Stimulated activated CD4-positive, alpha-beta T cell treated with anti-CD3 and anti-CD28 coated beads, Interleukin-1b, Interleukin-23, amount 100 ng/mL, for 4 hours (primary cell): ENCODE measurements at regions not wholly inside any gene's neighbourhood (a gene's known extent, or its start where the extent isn't known, plus 50 kb on each side); places are given as distances from the start of the nearest gene placed in this dataset.

Experiments
- DNase-seq, 2 donors: peaks; one replicate each; pipeline ENCODE4 v3.0.0-alpha.2; 2020; ENCODE audit warnings: low read depth in 2 of 2

GRCh38 chr2:120852200-120852815 is 116.6 kb downstream of the GLI2 start:
- no peak for DNase-seq

GRCh38 chr2:120853306-120854013 is 117.8 kb downstream of the GLI2 start:
- DNase-seq = no peak

- no peak for DNase-seq
Measured at GRCh38 chr2:120854014-120854620, 118.4 kb downstream of the GLI2 start.

GRCh38 chr2:120854766-120855530 is 119.3 kb downstream of the GLI2 start:
- DNase-seq = no peak

DNA sequence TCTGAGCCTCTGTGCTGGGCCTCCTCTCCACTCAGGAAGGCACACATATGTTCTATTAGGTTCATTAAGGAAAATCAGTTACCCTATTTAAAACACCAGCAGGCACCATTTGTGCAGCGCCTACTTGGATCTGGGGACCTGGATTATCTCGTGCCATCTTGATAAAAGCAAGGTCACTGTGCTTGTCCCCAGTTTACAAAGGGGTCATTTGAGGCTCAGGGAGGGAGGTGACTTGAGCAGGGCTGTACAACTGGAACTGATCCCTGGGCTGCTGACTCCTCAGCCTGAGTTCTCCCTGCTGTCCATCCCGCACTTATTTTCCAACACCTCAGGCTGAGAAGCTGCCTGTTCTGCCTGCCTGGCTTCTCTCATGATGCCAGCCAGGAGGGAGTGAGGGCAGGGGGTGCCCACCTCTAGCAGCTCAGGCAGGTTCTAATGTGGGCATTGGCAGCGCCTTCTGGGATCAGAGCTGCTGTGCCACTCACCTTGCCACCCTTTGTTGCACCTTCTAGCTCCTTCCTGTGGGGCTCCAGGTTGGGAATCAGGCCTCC is 120.3 kb downstream of the GLI2 start:
- no peak for DNase-seq

DNA sequence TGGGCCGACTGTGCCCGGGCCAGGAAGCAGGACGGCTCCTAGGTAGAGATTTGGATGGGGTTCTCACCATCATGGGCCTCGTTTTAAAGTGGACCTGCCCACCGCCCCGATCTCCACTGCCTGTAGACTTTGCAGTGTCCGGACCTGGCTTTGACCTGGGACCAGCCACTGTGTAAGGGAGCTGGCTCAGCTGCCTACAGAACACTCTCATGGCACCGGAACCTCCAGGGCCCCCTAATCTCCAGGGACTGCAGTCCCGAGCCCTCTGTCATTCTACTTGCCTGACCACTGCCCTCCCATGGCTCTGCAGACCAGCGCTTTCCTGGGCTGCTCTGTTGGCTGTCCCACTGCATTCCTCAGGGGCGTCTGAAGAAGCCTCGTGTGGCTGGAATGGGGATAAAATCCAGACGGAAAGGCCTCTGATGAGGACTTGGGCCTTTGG is 120.8 kb downstream of the GLI2 start:
- DNase-seq = no peak

- DNase-seq = no peak
Measured at GRCh38 chr2:120857422-120857821, 121.8 kb downstream of the GLI2 start.

GRCh38 chr2:120857931-120858330 is 122.3 kb downstream of the GLI2 start:
- no peak for DNase-seq

DNA sequence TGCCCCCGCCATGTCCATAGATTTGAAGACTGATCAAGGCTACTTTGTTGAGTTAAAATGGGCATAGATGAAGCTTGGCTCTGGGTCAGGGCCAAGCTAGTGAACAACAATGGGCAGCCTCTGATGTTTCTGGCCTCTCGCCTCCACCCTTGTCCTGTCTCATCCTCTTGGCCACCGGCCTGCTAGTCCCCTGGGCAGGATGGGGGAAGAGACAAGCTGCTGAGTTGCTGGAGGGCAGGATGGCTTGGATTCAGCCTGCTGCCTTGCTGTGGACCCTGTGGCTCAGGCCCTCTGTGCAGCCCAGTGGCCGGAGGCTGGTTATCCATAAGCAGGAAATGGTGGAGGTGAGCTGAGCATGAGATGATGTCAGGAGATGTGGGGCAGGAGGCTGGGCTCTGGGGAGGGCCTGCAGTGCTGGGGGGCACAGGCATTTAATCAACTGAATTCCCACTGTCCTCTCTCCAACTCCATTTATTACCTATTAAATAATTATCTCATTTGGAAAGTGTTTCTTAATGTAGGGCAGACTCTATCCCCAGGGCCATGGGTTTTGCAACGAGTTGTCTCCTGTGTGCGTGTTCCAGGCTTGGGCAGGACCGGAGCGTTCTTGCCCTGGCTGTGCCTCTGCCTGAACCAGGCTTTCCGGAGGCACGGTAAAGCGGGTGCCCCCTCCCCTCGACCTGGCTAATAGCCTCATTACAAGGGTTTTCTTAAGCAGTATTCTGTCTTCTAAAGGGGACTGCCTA is 122.9 kb downstream of the GLI2 start:
- no peak for DNase-seq

DNA sequence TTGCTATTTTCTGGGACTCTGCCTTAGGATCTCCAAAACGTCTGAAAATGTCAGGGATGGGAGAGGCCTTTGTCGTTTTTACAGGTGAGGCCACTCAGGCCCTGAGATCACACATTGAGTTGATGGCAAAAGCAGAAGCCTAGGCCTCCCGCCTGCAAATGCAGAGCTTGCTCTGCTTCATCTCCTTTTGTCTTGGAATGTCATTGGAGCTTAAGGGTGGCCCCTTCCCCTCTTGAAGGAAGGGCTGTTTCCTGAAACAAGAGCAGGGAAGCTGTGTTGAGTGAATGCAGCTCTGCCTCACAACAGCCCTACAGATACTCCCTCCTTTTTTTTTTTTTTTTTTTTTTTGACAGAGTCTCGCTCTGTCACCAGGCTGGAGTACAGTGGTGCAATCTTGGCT is 123.5 kb downstream of the GLI2 start:
- no peak for DNase-seq

GRCh38 chr2:120859814-120860578 is 124.3 kb downstream of the GLI2 start:
- DNase-seq = no peak

GRCh38 chr2:120860579-120860922 is 124.9 kb downstream of the GLI2 start:
- no peak for DNase-seq

GRCh38 chr2:120861191-120861575 is 125.5 kb downstream of the GLI2 start:
- DNase-seq = no peak

DNA sequence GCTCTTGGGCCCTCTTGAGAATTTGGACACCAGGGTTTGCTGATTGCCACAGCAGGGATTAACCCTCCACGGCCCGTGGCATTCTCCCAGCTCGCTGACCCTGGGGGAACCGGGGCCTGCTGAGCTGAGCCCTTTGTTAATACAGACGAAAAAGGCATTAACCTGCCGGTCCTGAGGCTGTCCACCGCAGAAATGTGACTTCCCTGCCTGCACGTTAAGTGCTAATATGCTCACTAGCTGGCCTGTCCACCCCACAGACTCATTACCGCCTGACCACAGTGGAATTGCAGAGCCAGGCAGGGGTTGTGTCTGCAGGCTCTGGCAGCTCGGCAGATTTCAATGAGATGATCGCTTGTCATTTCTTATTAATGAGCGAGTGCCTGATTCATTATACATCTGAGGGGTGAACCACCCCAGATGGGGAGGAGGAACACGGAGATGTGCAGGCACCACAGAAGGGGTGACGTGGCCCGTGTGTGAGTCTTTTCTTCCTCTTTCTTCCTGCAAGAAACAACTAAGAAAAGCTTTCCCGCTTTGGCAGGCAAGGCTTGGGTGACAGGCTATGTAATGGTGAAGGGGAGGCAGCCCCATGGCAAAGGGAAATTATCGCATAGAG is 126.0 kb downstream of the GLI2 start:
- no peak for DNase-seq

- DNase-seq = no peak
Measured at GRCh38 chr2:120862201-120863060, 126.8 kb downstream of the GLI2 start.

DNA sequence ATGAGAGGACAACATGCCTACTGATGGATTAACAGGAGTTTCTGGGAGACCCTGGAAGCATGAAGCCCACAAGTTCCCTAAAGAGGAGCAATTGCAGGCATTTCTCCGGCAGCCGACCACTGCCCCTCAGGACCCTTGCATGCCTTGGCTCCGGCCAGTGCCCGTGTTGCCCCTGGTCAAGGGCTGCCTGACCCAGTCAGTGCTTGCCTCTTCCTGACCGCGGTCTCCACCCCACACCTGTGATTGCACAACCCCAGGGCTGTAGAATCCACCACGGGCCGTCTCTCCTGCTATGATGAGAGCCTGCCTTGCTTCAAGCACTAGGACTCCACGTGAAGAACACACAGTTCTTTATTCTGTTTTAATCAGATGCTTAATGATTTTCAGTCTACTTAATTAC is 127.5 kb downstream of the GLI2 start:
- no peak for DNase-seq

DNA sequence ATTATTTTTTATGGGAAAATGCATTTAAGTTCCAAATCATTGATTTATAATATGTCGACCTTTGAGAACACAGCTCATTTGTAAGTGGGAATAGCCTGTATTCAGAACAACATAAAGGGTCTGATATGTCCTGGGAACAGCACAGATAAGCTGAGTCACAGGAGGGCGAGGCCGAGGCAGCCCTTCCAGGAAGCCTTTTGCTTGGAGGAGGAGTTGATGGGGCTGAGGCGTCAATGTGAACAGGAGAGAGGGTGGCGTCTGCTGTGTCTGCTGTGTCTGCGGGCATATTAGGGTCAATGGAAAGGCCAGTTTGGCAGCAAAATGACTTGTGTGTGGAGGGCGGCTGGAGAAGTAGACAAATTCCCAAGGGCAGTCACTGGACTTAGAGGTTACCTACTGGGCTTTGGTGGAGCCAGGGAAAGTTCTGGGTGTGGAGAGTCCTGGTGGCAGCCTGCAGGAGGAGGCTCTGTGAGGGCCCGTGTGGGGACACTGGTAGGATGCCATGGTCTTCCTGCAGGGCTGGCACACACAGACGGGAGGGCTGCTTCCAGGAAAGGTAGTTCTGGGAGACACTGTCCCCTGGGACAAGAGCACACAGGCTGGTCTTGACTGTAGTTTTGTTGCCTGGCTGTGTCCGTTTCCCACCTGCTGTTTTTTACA is 128.1 kb downstream of the GLI2 start:
- DNase-seq = no peak

GRCh38 chr2:120864981-120865380 is 129.3 kb downstream of the GLI2 start:
- no peak for DNase-seq

GRCh38 chr2:120865656-120866055 is 130.0 kb downstream of the GLI2 start:
- no peak for DNase-seq
